CD14-positive monocyte (primary cell): ENCODE measurements at regions not wholly inside any gene's neighbourhood (a gene's known extent, or its start where the extent isn't known, plus 50 kb on each side); places are given as distances from the start of the nearest gene placed in this dataset.

Experiments
- DNase-seq, 3 donors: peaks; one replicate each; pipeline ENCODE4 v3.0.0-alpha.2; 2011 to 2022
- H2AFZ ChIP-seq: 2 replicates; pipeline ENCODE4 v1.6.0; 2012; ENCODE audit warnings: mild to moderate bottlenecking, low read depth, low read length, inconsistent platforms; ENCODE audit not compliant: insufficient read depth, poor library complexity, severe bottlenecking
- H3K27ac ChIP-seq, 2 donors: 1 replicate in 1 of 2; 2 replicates in 1 of 2; pipeline ENCODE4 v1.5.1; 2012 to 2013; ENCODE audit warnings: low read length in 2 of 2, control low read depth in 1 of 2, inconsistent platforms in 1 of 2, low read depth in 1 of 2, mild to moderate bottlenecking in 1 of 2
- H3K27me3 ChIP-seq, 2 donors: one replicate each; pipeline versions ENCODE4 v1.6.0 to v1.6.1; 2011 to 2013; ENCODE audit warnings: low read length in 2 of 2; ENCODE audit not compliant: control insufficient read depth in 2 of 2, insufficient read depth in 2 of 2
- H3K36me3 ChIP-seq, 2 donors: replicated peaks in 1 of 2; 1 replicate in 1 of 2; 2 replicates in 1 of 2; pipeline versions ENCODE4 v1.5.1 to v1.6.1; 2012 to 2013; ENCODE audit warnings: low read length in 2 of 2, control low read depth in 1 of 2, inconsistent platforms in 1 of 2, mild to moderate bottlenecking in 1 of 2; ENCODE audit not compliant: insufficient read depth in 2 of 2, control insufficient read depth in 1 of 2
- H3K4me1 ChIP-seq, 2 donors: 1 replicate in 1 of 2; 2 replicates in 1 of 2; pipeline versions ENCODE4 v1.5.1 to v1.6.1; 2012 to 2013; ENCODE audit warnings: low read length in 2 of 2, control low read depth in 1 of 2, inconsistent platforms in 1 of 2, mild to moderate bottlenecking in 1 of 2, moderate library complexity in 1 of 2; ENCODE audit not compliant: insufficient read depth in 2 of 2, control insufficient read depth in 1 of 2
- H3K4me2 ChIP-seq: replicated peaks from 2 replicates; pipeline ENCODE3; 2012; ENCODE audit warnings: low read length, moderate library complexity, mild to moderate bottlenecking; ENCODE audit not compliant: poor library complexity, severe bottlenecking; ENCODE audit errors: extremely low read depth
- H3K4me3 ChIP-seq, 3 experiments: fragments of 200-600 bp in 1 of 3; sonication (generic) in 1 of 3; replicated peaks in 1 of 3; 1 replicate in 2 of 3; 2 replicates in 1 of 3; pipeline ENCODE4 v1.5.1; 2011 to 2013; ENCODE audit warnings: low read length in 3 of 3, mild to moderate bottlenecking in 3 of 3, control low read depth in 2 of 3, low read depth in 2 of 3, inconsistent platforms in 1 of 3, moderate library complexity in 1 of 3
- H3K79me2 ChIP-seq: 2 replicates; pipeline ENCODE4 v1.6.0; 2012; ENCODE audit warnings: mild to moderate bottlenecking, control low read depth, inconsistent platforms, low read length, moderate library complexity; ENCODE audit not compliant: insufficient read depth
- H3K9ac ChIP-seq: 2 replicates; pipeline ENCODE4 v1.6.0; 2017; ENCODE audit warnings: low read length, mild to moderate bottlenecking; ENCODE audit not compliant: insufficient read depth, poor library complexity, severe bottlenecking
- H3K9me3 ChIP-seq, 2 donors: replicated peaks in 1 of 2; 1 replicate in 1 of 2; 2 replicates in 1 of 2; pipeline versions ENCODE4 v1.5.1 to v1.6.1; 2012 to 2013; ENCODE audit warnings: low read length in 2 of 2, control low read depth in 1 of 2; ENCODE audit not compliant: control insufficient read depth in 1 of 2, insufficient read depth in 1 of 2
- H4K20me1 ChIP-seq: 2 replicates; pipeline ENCODE4 v1.6.0; 2012; ENCODE audit warnings: mild to moderate bottlenecking, low read length, control low read depth, moderate library complexity; ENCODE audit not compliant: insufficient read depth
- H3K27ac Mint-ChIP-seq, 7 donors: one replicate each; pipeline ENCODE4 v1.8.0; 2020; ENCODE audit warnings: mild to moderate bottlenecking in 7 of 7, mixed read lengths in 7 of 7, moderate library complexity in 6 of 7, inconsistent platforms in 2 of 7
- H3K27me3 Mint-ChIP-seq, 3 donors: one replicate each; pipeline ENCODE4 v1.8.0; 2021 to 2022; ENCODE audit warnings: low read depth in 3 of 3, mild to moderate bottlenecking in 3 of 3, mixed read lengths in 3 of 3, moderate library complexity in 3 of 3, inconsistent platforms in 1 of 3
- H3K36me3 Mint-ChIP-seq, 2 donors: one replicate each; pipeline ENCODE4 v1.8.0; 2020; ENCODE audit warnings: mixed read lengths in 2 of 2, inconsistent platforms in 1 of 2, mild to moderate bottlenecking in 1 of 2
- H3K4me1 Mint-ChIP-seq: one replicate; pipeline ENCODE4 v1.8.0; 2020; ENCODE audit warnings: mild to moderate bottlenecking, mixed read lengths
- H3K4me3 Mint-ChIP-seq, 2 donors: one replicate each; pipeline ENCODE4 v1.8.0; 2020; ENCODE audit warnings: mild to moderate bottlenecking in 2 of 2, mixed read lengths in 2 of 2, moderate library complexity in 1 of 2
- H3K9me3 Mint-ChIP-seq, 7 donors: one replicate each; pipeline ENCODE4 v1.8.0; 2020 to 2022; ENCODE audit warnings: mixed read lengths in 7 of 7, mild to moderate bottlenecking in 6 of 7, moderate library complexity in 6 of 7, inconsistent platforms in 2 of 7
- CTCF ChIP-seq: fragments of 200-600 bp; IDR thresholded peaks from one replicate; pipeline ENCODE4 v1.8.0; 2022; ENCODE audit warnings: antibody characterized with exemption, mild to moderate bottlenecking
- WGBS: methylation state at CpG from one replicate; pipeline ENCODE4 v1.1.5; 2013; ENCODE audit warnings: missing lambda C conversion rate; ENCODE audit not compliant: insufficient coverage; 5-methylcytosine and 5-hydroxymethylcytosine counted together
- intact Hi-C, 2 donors: fragments of 100-400 bp; cut with micrococcal nuclease; formaldehyde crosslinking; loops; one replicate each; pipeline versions ENCODE4 v1.15.0 to v1.15.1; 2023

- intact Hi-C loops: no loop called here
- H3K4me1 Mint-ChIP-seq: no peaks in the 10 kb centered on the region
Observed at GRCh38 chr15:93214106-93214505, 125.1 kb upstream of the RGMA start.

GRCh38 chr15:93213281-93213680 lies 124.3 kb upstream of the RGMA start:
- WGBS: 92% methylated on average over 2 of the region's 5 CpGs
- Mint-ChIP-seq H3K27me3 (peaks cover 1 to 18% (median 4%) of the 10 kb centered on the region in 3 donors), H3K9me3 (peaks cover 0 to 4% (median 0%) of the 10 kb centered on the region in 7 donors), H3K36me3 (no peaks in the 10 kb centered on the region), H3K4me1 (no peaks in the 10 kb centered on the region), H3K27ac (peak overlapping the region in 1 of 7 donors; percentile 8), H3K4me3 (no peak overlapping the region)
- H3K4me2 ChIP-seq: no peak overlapping the region
- DNase-seq: no peak
- no peak overlapping the region for H2AFZ ChIP-seq
- intact Hi-C loops: no loop called here
- H3K79me2 ChIP-seq: no peaks in the 10 kb centered on the region
- no peaks in the 10 kb centered on the region for H3K4me1 ChIP-seq
- no peaks in the 10 kb centered on the region for H4K20me1 ChIP-seq
- H3K27ac ChIP-seq: no peak overlapping the region
- H3K4me3 ChIP-seq: no peak overlapping the region
- H3K9ac ChIP-seq: no peak overlapping the region
- H3K27me3 ChIP-seq: no peaks in the 10 kb centered on the region
- no peak for TF ChIP-seq CTCF
- H3K36me3 ChIP-seq: no peaks in the 10 kb centered on the region
- no peaks in the 10 kb centered on the region for H3K9me3 ChIP-seq

More at GRCh38 chr15:93214106-93214505, 125.1 kb upstream of the RGMA start:
- H3K4me1 ChIP-seq: no peaks in the 10 kb centered on the region
- DNase-seq: no peak
- no peak overlapping the region for H3K27ac ChIP-seq
- TF ChIP-seq CTCF: no peak
- H3K79me2 ChIP-seq: no peaks in the 10 kb centered on the region
- no peak overlapping the region for H3K4me2 ChIP-seq
- no peak overlapping the region for H2AFZ ChIP-seq
- H3K4me3 Mint-ChIP-seq: no peak overlapping the region
- 100% methylated on average over 3 of the region's 3 CpGs for WGBS
- H3K27ac Mint-ChIP-seq: no peak overlapping the region
- H3K27me3 Mint-ChIP-seq: peaks cover 1 to 18% (median 4%) of the 10 kb centered on the region in 3 donors
- no peaks in the 10 kb centered on the region for H3K27me3 ChIP-seq
- H3K9ac ChIP-seq: no peak overlapping the region
- H3K36me3 Mint-ChIP-seq: no peaks in the 10 kb centered on the region
- no peaks in the 10 kb centered on the region for H4K20me1 ChIP-seq
- H3K4me3 ChIP-seq: no peak overlapping the region
- H3K9me3 Mint-ChIP-seq: peaks cover 0 to 4% (median 0%) of the 10 kb centered on the region in 7 donors
- no peaks in the 10 kb centered on the region for H3K9me3 ChIP-seq
- no peaks in the 10 kb centered on the region for H3K36me3 ChIP-seq
